ENCODE measurements at regions not wholly inside any gene's neighbourhood (a gene's known extent, or its start where the extent isn't known, plus 50 kb on each side); places are given as distances from the start of the nearest gene placed in this dataset.

- DNase-seq (ENCODE audit: insufficient read length, low spot score) (peak; percentile 64), FAIRE-seq (peak; percentile 93)
Observed at GRCh38 chr4:125735102-125735501, 420.3 kb downstream of the FAT4 start.

- FAIRE-seq (no peak), DNase-seq (ENCODE audit: insufficient read length, low spot score) (no peak)
Observed at GRCh38 chr4:125736057-125736456, 421.3 kb downstream of the FAT4 start.

- FAIRE-seq: no peak
- no peak for DNase-seq (ENCODE audit: insufficient read length, low spot score)
Observed at GRCh38 chr4:125739760-125740159, 425.0 kb downstream of the FAT4 start.

- DNase-seq (ENCODE audit: insufficient read length, low spot score) (peak; percentile 43), FAIRE-seq (no peak)
Observed at GRCh38 chr4:125741825-125742452, 427.2 kb downstream of the FAT4 start.

GRCh38 chr4:125744891-125745364 lies 430.2 kb downstream of the FAT4 start:
- DNase-seq (ENCODE audit: insufficient read length, low spot score) (no peak), FAIRE-seq (no peak)

GRCh38 chr4:125749354-125749753 lies 434.6 kb downstream of the FAT4 start:
- FAIRE-seq: no peak
- no peak for DNase-seq (ENCODE audit: insufficient read length, low spot score)

GRCh38 chr4:125750399-125750798 lies 435.6 kb downstream of the FAT4 start:
- DNase-seq (ENCODE audit: insufficient read length, low spot score): no peak
- no peak for FAIRE-seq

GRCh38 chr4:125750828-125751466 lies 436.2 kb downstream of the FAT4 start:
- DNase-seq (ENCODE audit: insufficient read length, low spot score) (peak; percentile 32), FAIRE-seq (no peak)

- FAIRE-seq (no peak), DNase-seq (ENCODE audit: insufficient read length, low spot score) (no peak)
Observed at GRCh38 chr4:125758438-125758837, 443.7 kb downstream of the FAT4 start.

- DNase-seq (ENCODE audit: insufficient read length, low spot score) (no peak), FAIRE-seq (no peak)
Observed at GRCh38 chr4:125760201-125760819, 445.6 kb downstream of the FAT4 start.

- DNase-seq (ENCODE audit: insufficient read length, low spot score) (no peak), FAIRE-seq (no peak)
Observed at GRCh38 chr4:125760956-125761355, 446.2 kb downstream of the FAT4 start.

- DNase-seq (ENCODE audit: insufficient read length, low spot score) (no peak), FAIRE-seq (no peak)
Observed at GRCh38 chr4:125762537-125762936, 447.8 kb downstream of the FAT4 start.

- FAIRE-seq: no peak
- no peak for DNase-seq (ENCODE audit: insufficient read length, low spot score)
Observed at GRCh38 chr4:125765941-125766340, 451.2 kb downstream of the FAT4 start.

- FAIRE-seq (no peak), DNase-seq (ENCODE audit: insufficient read length, low spot score) (no peak)
Observed at GRCh38 chr4:125770814-125771398, 456.2 kb downstream of the FAT4 start.

GRCh38 chr4:125772680-125773079 lies 457.9 kb downstream of the FAT4 start:
- DNase-seq (ENCODE audit: insufficient read length, low spot score): no peak

GRCh38 chr4:125773502-125773901 lies 458.7 kb downstream of the FAT4 start:
- no peak for FAIRE-seq

More at GRCh38 chr4:125772680-125773079, 457.9 kb downstream of the FAT4 start:
- FAIRE-seq: no peak

GRCh38 chr4:125773931-125774330 lies 459.2 kb downstream of the FAT4 start:
- no peak for DNase-seq (ENCODE audit: insufficient read length, low spot score)
- FAIRE-seq: no peak

More at GRCh38 chr4:125773502-125773901, 458.7 kb downstream of the FAT4 start:
- no peak for DNase-seq (ENCODE audit: insufficient read length, low spot score)

GRCh38 chr4:125776146-125776545 lies 461.4 kb downstream of the FAT4 start:
- DNase-seq (ENCODE audit: insufficient read length, low spot score): no peak
- no peak for FAIRE-seq

- FAIRE-seq (no peak), DNase-seq (ENCODE audit: insufficient read length, low spot score) (no peak)
Observed at GRCh38 chr4:125780164-125780563, 465.4 kb downstream of the FAT4 start.

GRCh38 chr4:125780747-125781146 lies 466.0 kb downstream of the FAT4 start:
- FAIRE-seq (no peak), DNase-seq (ENCODE audit: insufficient read length, low spot score) (no peak)

GRCh38 chr4:125781651-125782050 lies 466.9 kb downstream of the FAT4 start:
- no peak for FAIRE-seq

GRCh38 chr4:125784741-125785140 lies 470.0 kb downstream of the FAT4 start:
- DNase-seq (ENCODE audit: insufficient read length, low spot score) (no peak), FAIRE-seq (no peak)

More at GRCh38 chr4:125781651-125782050, 466.9 kb downstream of the FAT4 start:
- no peak for DNase-seq (ENCODE audit: insufficient read length, low spot score)

All from HTR-8/SVneo (cell line).